ENCODE measurements at regions not wholly inside any gene's neighbourhood (a gene's known extent, or its start where the extent isn't known, plus 50 kb on each side); places are given as distances from the start of the nearest gene placed in this dataset.
"Not testable (repeated sequence)": the region's sequence is repeated elsewhere in the genome, so short reads cannot be mapped to it uniquely, and the experiment has no call there.

GRCh38 chr1:29388884-29389283 is 152.6 kb downstream of the PTPRU start:
- TF ChIP-seq TCF4 (CRISPR knock-in tag; IDR thresholded peaks at IDR 0.05; ENCODE audit: borderline replicate concordance) = no peak
- TF ChIP-seq, protein P1, sequence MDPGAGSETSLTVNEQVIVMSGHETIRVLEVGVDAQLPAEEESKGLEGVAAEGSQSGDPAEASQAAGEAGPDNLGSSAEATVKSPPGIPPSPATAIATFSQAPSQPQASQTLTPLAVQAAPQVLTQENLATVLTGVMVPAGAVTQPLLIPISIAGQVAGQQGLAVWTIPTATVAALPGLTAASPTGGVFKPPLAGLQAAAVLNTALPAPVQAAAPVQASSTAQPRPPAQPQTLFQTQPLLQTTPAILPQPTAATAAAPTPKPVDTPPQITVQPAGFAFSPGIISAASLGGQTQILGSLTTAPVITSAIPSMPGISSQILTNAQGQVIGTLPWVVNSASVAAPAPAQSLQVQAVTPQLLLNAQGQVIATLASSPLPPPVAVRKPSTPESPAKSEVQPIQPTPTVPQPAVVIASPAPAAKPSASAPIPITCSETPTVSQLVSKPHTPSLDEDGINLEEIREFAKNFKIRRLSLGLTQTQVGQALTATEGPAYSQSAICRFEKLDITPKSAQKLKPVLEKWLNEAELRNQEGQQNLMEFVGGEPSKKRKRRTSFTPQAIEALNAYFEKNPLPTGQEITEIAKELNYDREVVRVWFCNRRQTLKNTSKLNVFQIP (CRISPR knock-in tag; IDR thresholded peaks at IDR 0.05; ENCODE audit: borderline replicate concordance, low read depth) = no peak
- TF ChIP-seq ZNF8 (CRISPR knock-in tag; IDR thresholded peaks at IDR 0.05) = no peak
- no peak for TF ChIP-seq ESRRG (CRISPR knock-in tag; IDR thresholded peaks at IDR 0.05)
- TF ChIP-seq, protein P2, sequence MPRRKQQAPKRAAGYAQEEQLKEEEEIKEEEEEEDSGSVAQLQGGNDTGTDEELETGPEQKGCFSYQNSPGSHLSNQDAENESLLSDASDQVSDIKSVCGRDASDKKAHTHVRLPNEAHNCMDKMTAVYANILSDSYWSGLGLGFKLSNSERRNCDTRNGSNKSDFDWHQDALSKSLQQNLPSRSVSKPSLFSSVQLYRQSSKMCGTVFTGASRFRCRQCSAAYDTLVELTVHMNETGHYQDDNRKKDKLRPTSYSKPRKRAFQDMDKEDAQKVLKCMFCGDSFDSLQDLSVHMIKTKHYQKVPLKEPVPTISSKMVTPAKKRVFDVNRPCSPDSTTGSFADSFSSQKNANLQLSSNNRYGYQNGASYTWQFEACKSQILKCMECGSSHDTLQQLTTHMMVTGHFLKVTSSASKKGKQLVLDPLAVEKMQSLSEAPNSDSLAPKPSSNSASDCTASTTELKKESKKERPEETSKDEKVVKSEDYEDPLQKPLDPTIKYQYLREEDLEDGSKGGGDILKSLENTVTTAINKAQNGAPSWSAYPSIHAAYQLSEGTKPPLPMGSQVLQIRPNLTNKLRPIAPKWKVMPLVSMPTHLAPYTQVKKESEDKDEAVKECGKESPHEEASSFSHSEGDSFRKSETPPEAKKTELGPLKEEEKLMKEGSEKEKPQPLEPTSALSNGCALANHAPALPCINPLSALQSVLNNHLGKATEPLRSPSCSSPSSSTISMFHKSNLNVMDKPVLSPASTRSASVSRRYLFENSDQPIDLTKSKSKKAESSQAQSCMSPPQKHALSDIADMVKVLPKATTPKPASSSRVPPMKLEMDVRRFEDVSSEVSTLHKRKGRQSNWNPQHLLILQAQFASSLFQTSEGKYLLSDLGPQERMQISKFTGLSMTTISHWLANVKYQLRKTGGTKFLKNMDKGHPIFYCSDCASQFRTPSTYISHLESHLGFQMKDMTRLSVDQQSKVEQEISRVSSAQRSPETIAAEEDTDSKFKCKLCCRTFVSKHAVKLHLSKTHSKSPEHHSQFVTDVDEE (CRISPR knock-in tag; IDR thresholded peaks at IDR 0.05) = no peak
- TF ChIP-seq, protein P3, sequence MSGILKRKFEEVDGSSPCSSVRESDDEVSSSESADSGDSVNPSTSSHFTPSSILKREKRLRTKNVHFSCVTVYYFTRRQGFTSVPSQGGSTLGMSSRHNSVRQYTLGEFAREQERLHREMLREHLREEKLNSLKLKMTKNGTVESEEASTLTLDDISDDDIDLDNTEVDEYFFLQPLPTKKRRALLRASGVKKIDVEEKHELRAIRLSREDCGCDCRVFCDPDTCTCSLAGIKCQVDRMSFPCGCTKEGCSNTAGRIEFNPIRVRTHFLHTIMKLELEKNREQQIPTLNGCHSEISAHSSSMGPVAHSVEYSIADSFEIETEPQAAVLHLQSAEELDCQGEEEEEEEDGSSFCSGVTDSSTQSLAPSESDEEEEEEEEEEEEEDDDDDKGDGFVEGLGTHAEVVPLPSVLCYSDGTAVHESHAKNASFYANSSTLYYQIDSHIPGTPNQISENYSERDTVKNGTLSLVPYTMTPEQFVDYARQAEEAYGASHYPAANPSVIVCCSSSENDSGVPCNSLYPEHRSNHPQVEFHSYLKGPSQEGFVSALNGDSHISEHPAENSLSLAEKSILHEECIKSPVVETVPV (CRISPR knock-in tag; IDR thresholded peaks at IDR 0.05) = no peak
- no peak for TF ChIP-seq PPARA (CRISPR knock-in tag; IDR thresholded peaks at IDR 0.05; ENCODE audit: borderline replicate concordance)
- TF ChIP-seq SNAI2 (CRISPR knock-in tag; IDR thresholded peaks at IDR 0.05) = no peak
- TF ChIP-seq ISL1 (CRISPR knock-in tag; IDR thresholded peaks at IDR 0.05) = no peak
- no peak for TF ChIP-seq ZFP3 (CRISPR knock-in tag; IDR thresholded peaks at IDR 0.05)
- no peak for TF ChIP-seq ZFP30 (CRISPR knock-in tag; IDR thresholded peaks at IDR 0.05)
- no peak for TF ChIP-seq PATZ1 (CRISPR knock-in tag; IDR thresholded peaks at IDR 0.05; ENCODE audit: borderline replicate concordance)
- TF ChIP-seq, protein P4, sequence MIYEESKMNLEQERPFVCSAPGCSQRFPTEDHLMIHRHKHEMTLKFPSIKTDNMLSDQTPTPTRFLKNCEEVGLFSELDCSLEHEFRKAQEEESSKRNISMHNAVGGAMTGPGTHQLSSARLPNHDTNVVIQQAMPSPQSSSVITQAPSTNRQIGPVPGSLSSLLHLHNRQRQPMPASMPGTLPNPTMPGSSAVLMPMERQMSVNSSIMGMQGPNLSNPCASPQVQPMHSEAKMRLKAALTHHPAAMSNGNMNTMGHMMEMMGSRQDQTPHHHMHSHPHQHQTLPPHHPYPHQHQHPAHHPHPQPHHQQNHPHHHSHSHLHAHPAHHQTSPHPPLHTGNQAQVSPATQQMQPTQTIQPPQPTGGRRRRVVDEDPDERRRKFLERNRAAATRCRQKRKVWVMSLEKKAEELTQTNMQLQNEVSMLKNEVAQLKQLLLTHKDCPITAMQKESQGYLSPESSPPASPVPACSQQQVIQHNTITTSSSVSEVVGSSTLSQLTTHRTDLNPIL (CRISPR knock-in tag; IDR thresholded peaks at IDR 0.05; ENCODE audit: low read depth) = no peak
- no peak for TF ChIP-seq GLIS3 (CRISPR knock-in tag; IDR thresholded peaks at IDR 0.05)
- TF ChIP-seq RARB (CRISPR knock-in tag; IDR thresholded peaks at IDR 0.05) = no peak
- no peak for ATAC-seq

DNA sequence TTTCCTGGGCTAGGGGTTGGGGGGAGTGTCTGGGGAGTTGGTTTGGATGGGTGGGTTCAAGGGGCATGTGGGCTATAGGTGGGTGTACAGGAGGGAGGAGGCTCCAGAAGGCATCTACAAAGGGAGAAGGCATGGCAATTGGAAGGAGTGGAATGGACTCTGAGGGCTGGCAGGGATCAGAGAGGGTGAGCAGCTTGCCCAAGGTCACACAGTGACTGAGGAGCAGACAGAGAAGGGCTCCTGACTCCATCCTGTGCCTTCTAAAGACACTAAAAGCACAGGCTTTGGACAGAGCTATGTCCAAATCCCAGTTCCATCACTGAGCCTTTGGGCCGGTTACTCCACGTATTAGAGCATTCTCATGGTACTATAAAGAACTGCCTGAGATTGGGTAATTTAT is 151.8 kb downstream of the PTPRU start:
- no peak for ATAC-seq
- no peak for TF ChIP-seq ZNF565 (CRISPR knock-in tag; conservative IDR thresholded peaks at IDR 0.05; ENCODE audit: low read depth)

- ATAC-seq = no peak
- TF ChIP-seq, protein P3 (CRISPR knock-in tag; IDR thresholded peaks at IDR 0.05) = no peak
- no peak for TF ChIP-seq ISL1 (CRISPR knock-in tag; IDR thresholded peaks at IDR 0.05)
- TF ChIP-seq SNAI2 (CRISPR knock-in tag; IDR thresholded peaks at IDR 0.05) = no peak
- TF ChIP-seq OSR1 (CRISPR knock-in tag; IDR thresholded peaks at IDR 0.05) = no peak
- TF ChIP-seq RARB (CRISPR knock-in tag; IDR thresholded peaks at IDR 0.05) = no peak
- no peak for TF ChIP-seq TCF4 (CRISPR knock-in tag; IDR thresholded peaks at IDR 0.05; ENCODE audit: borderline replicate concordance)
- no peak for TF ChIP-seq ZNF565 (CRISPR knock-in tag; conservative IDR thresholded peaks at IDR 0.05; ENCODE audit: low read depth)
- TF ChIP-seq, protein P4 (CRISPR knock-in tag; IDR thresholded peaks at IDR 0.05; ENCODE audit: low read depth) = no peak
Observed at GRCh38 chr1:29387210-29387609, 150.9 kb downstream of the PTPRU start.

- not testable (repeated sequence) for ATAC-seq
Observed at GRCh38 chr1:29386453-29386852, 150.1 kb downstream of the PTPRU start.
